GM21786 (cell line): ENCODE measurements at regions not wholly inside any gene's neighbourhood (a gene's known extent, or its start where the extent isn't known, plus 50 kb on each side); places are given as distances from the start of the nearest gene placed in this dataset.

ENCODE experiments used
- ATAC-seq: cut with Tn5 transposase; IDR thresholded peaks from one replicate; pipeline ENCODE4 v1.9.1; 2021; ENCODE audit not compliant: unreplicated experiment

GRCh38 chr2:41992056-41992642, 55.7 kb upstream of the PKDCC start:
- ATAC-seq: no peak

- ATAC-seq: no peak
These were observed 55.0 kb upstream of the PKDCC start for GRCh38 chr2:41992671-41993434.

- ATAC-seq: no peak
These were observed 54.3 kb upstream of the PKDCC start for GRCh38 chr2:41993435-41993925.

- ATAC-seq: no peak
These were observed 53.6 kb upstream of the PKDCC start for GRCh38 chr2:41994233-41994637.

GRCh38 chr2:41994661-41995060, 53.2 kb upstream of the PKDCC start:
- ATAC-seq: no peak

- ATAC-seq: no peak
These were observed 50.3 kb upstream of the PKDCC start for GRCh38 chr2:41997561-41997960.
